IMR-90 (cell line): ENCODE measurements at regions not wholly inside any gene's neighbourhood (a gene's known extent, or its start where the extent isn't known, plus 50 kb on each side); places are given as distances from the start of the nearest gene placed in this dataset.

ENCODE experiments used
- ATAC-seq: fragments of 200-7000 bp; cut with Tn5 transposase; 2 replicates; pipeline ENCODE4 v1.9.1; 2020; ENCODE audit warnings: low read depth, mild to moderate bottlenecking, moderate library complexity
- BruUV-seq: library from RNA; stranded (reverse); fragments of 400-500 nt; replicated peaks from 2 replicates; lab custom pipeline; 2021; lab: Mats Ljungman, UMichigan
- CTCF ChIA-PET: fragments of 300-600 bp; formaldehyde crosslinking; extraction: SDS; loops from one replicate; lab custom pipeline; 2021; ENCODE audit warnings: antibody characterized with exemption; lab: Yijun Ruan, JAX
- POLR2A ChIA-PET: fragments of 300-600 bp; sonication (Branson Sonifier 250); formaldehyde crosslinking; loops from one replicate; lab custom pipeline; 2022; ENCODE audit warnings: antibody characterized with exemption; ENCODE audit not compliant: unreplicated experiment; lab: Charles Lee
- DNase-seq: peaks from one replicate; pipeline ENCODE4 v3.0.0; 2013
- H2AFZ ChIP-seq: replicated peaks from 2 replicates; pipeline ENCODE3; 2013; ENCODE audit warnings: low read length, mild to moderate bottlenecking; ENCODE audit not compliant: poor library complexity
- H2AK5ac ChIP-seq: 2 replicates; pipeline ENCODE4 v1.6.1; 2013; ENCODE audit warnings: low read depth, low read length, inconsistent platforms
- H2AK9ac ChIP-seq: replicated peaks from 2 replicates; pipeline ENCODE3; 2013; ENCODE audit warnings: mild to moderate bottlenecking, low read depth, low read length, moderate library complexity; ENCODE audit not compliant: poor library complexity
- H2BK120ac ChIP-seq: 2 replicates; pipeline ENCODE4 v1.6.1; 2013; ENCODE audit warnings: low read depth, low read length, inconsistent platforms
- H2BK15ac ChIP-seq: 3 replicates; pipeline ENCODE4 v1.6.1; 2013; ENCODE audit warnings: low read depth, low read length, inconsistent platforms
- H2BK20ac ChIP-seq: 2 replicates; pipeline ENCODE4 v1.6.1; 2013; ENCODE audit warnings: low read depth, mild to moderate bottlenecking, inconsistent platforms, low read length, moderate library complexity
- H2BK5ac ChIP-seq: 2 replicates; pipeline ENCODE4 v1.6.1; 2013; ENCODE audit warnings: mild to moderate bottlenecking, low read depth, low read length, inconsistent platforms; ENCODE audit not compliant: poor library complexity, severe bottlenecking
- H3K14ac ChIP-seq: replicated peaks from 2 replicates; pipeline ENCODE4 v1.6.1; 2013; ENCODE audit warnings: low read depth, low read length, inconsistent platforms
- H3K18ac ChIP-seq: 2 replicates; pipeline ENCODE4 v1.6.1; 2013; ENCODE audit warnings: low read depth, low read length, control low read depth
- H3K23ac ChIP-seq: 2 replicates; pipeline ENCODE4 v1.6.1; 2013; ENCODE audit warnings: low read depth, low read length, inconsistent platforms
- H3K27ac ChIP-seq: 2 replicates; pipeline ENCODE4 v1.5.1; 2013; ENCODE audit warnings: mild to moderate bottlenecking, control low read depth, low read length; ENCODE audit not compliant: insufficient read depth
- H3K27me3 ChIP-seq: 2 replicates; pipeline ENCODE4 v1.6.1; 2013; ENCODE audit warnings: low read length; ENCODE audit not compliant: control insufficient read depth, insufficient read depth
- H3K36me3 ChIP-seq: 2 replicates; pipeline ENCODE4 v1.6.1; 2013; ENCODE audit warnings: low read length, mixed read lengths; ENCODE audit not compliant: control insufficient read depth, insufficient read depth
- H3K4ac ChIP-seq: 2 replicates; pipeline ENCODE4 v1.6.1; 2013; ENCODE audit warnings: low read depth, low read length, inconsistent platforms
- H3K4me1 ChIP-seq: 2 replicates; pipeline ENCODE4 v1.6.1; 2013; ENCODE audit warnings: low read length, mixed read lengths; ENCODE audit not compliant: control insufficient read depth, insufficient read depth
- H3K4me2 ChIP-seq: 2 replicates; pipeline ENCODE4 v1.6.1; 2013; ENCODE audit warnings: low read depth, mild to moderate bottlenecking, control low read depth, low read length, moderate library complexity
- H3K4me3 ChIP-seq: 2 replicates; pipeline ENCODE4 v1.5.1; 2013; ENCODE audit warnings: low read depth, mild to moderate bottlenecking, control low read depth, low read length, moderate library complexity; ENCODE audit not compliant: insufficient read depth
- H3K56ac ChIP-seq: 2 replicates; pipeline ENCODE4 v1.6.1; 2013; ENCODE audit warnings: low read length, inconsistent platforms; ENCODE audit not compliant: insufficient read depth; ENCODE audit errors: extremely low read depth
- H3K79me1 ChIP-seq, 2 experiments: 2 replicates each; pipeline ENCODE4 v1.6.1; 2013; ENCODE audit warnings: low read length in 2 of 2, inconsistent platforms in 1 of 2, low read depth in 1 of 2
- H3K9ac ChIP-seq: 2 replicates; pipeline ENCODE4 v1.6.1; 2013; ENCODE audit warnings: low read depth, low read length, control low read depth
- H3K9me1 ChIP-seq: 2 replicates; pipeline ENCODE4 v1.6.1; 2013; ENCODE audit warnings: low read length, inconsistent platforms; ENCODE audit not compliant: insufficient read depth
- H3K9me3 ChIP-seq: 2 replicates; pipeline ENCODE4 v1.6.1; 2013; ENCODE audit warnings: low read length; ENCODE audit not compliant: control insufficient read depth, insufficient read depth
- H4K20me1 ChIP-seq: 2 replicates; pipeline ENCODE4 v1.6.1; 2013; ENCODE audit warnings: low read length, inconsistent platforms; ENCODE audit not compliant: insufficient read depth
- H4K5ac ChIP-seq: 2 replicates; pipeline ENCODE4 v1.6.1; 2013; ENCODE audit warnings: mild to moderate bottlenecking, low read depth, low read length, control low read depth
- H4K8ac ChIP-seq, 2 experiments: 2 replicates each; pipeline ENCODE4 v1.6.1; 2013; ENCODE audit warnings: low read depth in 2 of 2, low read length in 2 of 2, control low read depth in 1 of 2, inconsistent platforms in 1 of 2
- H4K91ac ChIP-seq: 2 replicates; pipeline ENCODE4 v1.6.1; 2013; ENCODE audit warnings: low read depth, low read length, inconsistent platforms; ENCODE audit not compliant: insufficient read depth
- BHLHE40 ChIP-seq: fragments of 150-350 bp; IDR thresholded peaks from 2 replicates; pipeline ENCODE4 v1.6.1; 2016; ENCODE audit warnings: mild to moderate bottlenecking, low read depth, low read length
- CEBPB ChIP-seq: IDR thresholded peaks from 2 replicates; pipeline ENCODE4 v1.6.1; 2012; ENCODE audit warnings: low read depth, low read length, improper control_type of control experiment
- CHD1 ChIP-seq: IDR thresholded peaks from 2 replicates; pipeline ENCODE4 v1.6.1; 2012; ENCODE audit warnings: low read depth, low read length, improper control_type of control experiment
- FOS ChIP-seq: fragments of 150-350 bp; IDR thresholded peaks from 2 replicates; pipeline ENCODE4 v1.6.1; 2016; ENCODE audit warnings: low read depth, low read length
- MAFK ChIP-seq: IDR thresholded peaks from 2 replicates; pipeline ENCODE4 v1.6.1; 2012; ENCODE audit warnings: low read depth, low read length, improper control_type of control experiment
- MAZ ChIP-seq: IDR thresholded peaks from 2 replicates; pipeline ENCODE4 v1.6.1; 2012; ENCODE audit warnings: low read depth, mild to moderate bottlenecking, low read length, improper control_type of control experiment, moderate library complexity, borderline replicate concordance
- NFE2L2 ChIP-seq: fragments of 150-350 bp; IDR thresholded peaks from 2 replicates; pipeline ENCODE4 v1.6.1; 2016; ENCODE audit warnings: low read depth, mild to moderate bottlenecking, low read length
- POLR2A ChIP-seq: IDR thresholded peaks from 2 replicates; pipeline ENCODE4 v1.6.1; 2012; ENCODE audit warnings: mild to moderate bottlenecking, low read depth, low read length
- RAD21 ChIP-seq: IDR thresholded peaks from 2 replicates; pipeline ENCODE4 v1.6.1; 2012; ENCODE audit warnings: low read length, improper control_type of control experiment
- RCOR1 ChIP-seq: IDR thresholded peaks from 2 replicates; pipeline ENCODE4 v1.6.1; 2012; ENCODE audit warnings: mild to moderate bottlenecking, low read length, improper control_type of control experiment; ENCODE audit not compliant: insufficient replicate concordance
- RFX5 ChIP-seq: IDR thresholded peaks from 2 replicates; pipeline ENCODE4 v1.8.0; 2012; ENCODE audit warnings: low read depth, mild to moderate bottlenecking, low read length, moderate library complexity
- WGBS, 2 experiments: methylation state at CpG; one replicate each; pipeline versions ENCODE4 v1.1.5 to v1.1.7; 2013; ENCODE audit warnings: missing lambda C conversion rate in 2 of 2; ENCODE audit not compliant: insufficient read length in 1 of 2; ENCODE audit errors: extremely low coverage in 2 of 2; 5-methylcytosine and 5-hydroxymethylcytosine counted together
- dilution Hi-C: fragments of 300-500 bp; cut with HindIII; formaldehyde crosslinking; loops from one replicate; pipeline ENCODE4 v1.14.3; 2018; ENCODE audit warnings: low sequenced_read_pairs; ENCODE audit not compliant: unreplicated experiment
- in situ Hi-C: fragments of 300-500 bp; cut with MboI; formaldehyde crosslinking; loops from 3 replicates; pipeline ENCODE4 v1.14.3; 2019; ENCODE audit warnings: low sequenced_read_pairs, inconsistent platforms, mixed read lengths
- intact Hi-C: fragments of 100-400 bp; cut with micrococcal nuclease; formaldehyde crosslinking; loops from 2 replicates; pipeline ENCODE4 v1.10.0; 2022
- TF ChIP-seq, protein P1 (sequence below): fragments of 150-350 bp; IDR thresholded peaks from 2 replicates; pipeline ENCODE4 v1.6.1; 2016; ENCODE audit warnings: low read depth, mild to moderate bottlenecking, low read length, moderate library complexity, borderline replicate concordance
- TF ChIP-seq, protein P2 (sequence below): fragments of 150-350 bp; IDR thresholded peaks from 2 replicates; pipeline ENCODE4 v1.6.1; 2017; ENCODE audit warnings: mild to moderate bottlenecking, antibody characterized with exemption, low read length, low read depth

DNA sequence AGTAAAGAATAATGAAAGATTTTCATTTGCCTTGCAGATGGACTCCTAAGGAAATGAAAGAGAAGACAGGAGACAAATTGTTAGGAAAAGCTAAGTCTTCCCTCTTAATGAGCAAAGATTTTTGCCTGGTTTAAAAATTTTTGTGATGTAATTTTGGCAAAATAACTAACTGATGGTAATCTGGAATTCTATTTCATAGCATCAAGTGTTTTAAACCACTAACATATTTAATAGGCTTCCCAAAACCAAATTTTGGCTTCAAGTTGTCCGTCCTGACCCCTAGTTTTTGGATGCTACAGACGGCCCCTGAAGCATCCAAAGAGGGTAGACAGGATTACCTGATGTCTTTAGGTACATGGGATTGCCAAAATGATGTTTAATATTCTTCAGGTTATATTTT lies 124.3 kb downstream of the TPBG start:
- DNase-seq, result no peak
- dilution Hi-C loops (no loop called here), in situ Hi-C loops (no loop called here), intact Hi-C loops (no loop called here)
- no peak overlapping the region for H3K27ac ChIP-seq
- ChIA-PET CTCF (no interaction called here), POLR2A (no interaction called here)
- H2BK20ac ChIP-seq, result no peak overlapping the region
- no peak overlapping the region for H2BK120ac ChIP-seq
- no peak overlapping the region for H2AK5ac ChIP-seq
- H3K27me3 ChIP-seq, result no peaks in the 10 kb centered on the region; the same call in 1 of the 2 replicates
- H3K4me3 ChIP-seq, result no peak overlapping the region
- H3K14ac ChIP-seq, result no peak overlapping the region
- no peaks in the 10 kb centered on the region for H3K79me1 ChIP-seq
- no peaks in the 10 kb centered on the region for H4K20me1 ChIP-seq
- no peak overlapping the region for H4K91ac ChIP-seq
- no peaks in the 10 kb centered on the region for H3K9me1 ChIP-seq
- no peak overlapping the region for H2AFZ ChIP-seq
- no peak overlapping the region for H3K9ac ChIP-seq
- H3K36me3 ChIP-seq, result no peaks in the 10 kb centered on the region
- peaks cover 10% of the 10 kb centered on the region for H3K9me3 ChIP-seq
- no peak overlapping the region for H3K4ac ChIP-seq
- no peak overlapping the region for H2BK5ac ChIP-seq
- H3K18ac ChIP-seq, result no peak overlapping the region
- H4K8ac ChIP-seq, result no peak overlapping the region
- no peak overlapping the region for H2AK9ac ChIP-seq
- no peaks in the 10 kb centered on the region for H3K4me1 ChIP-seq
- H3K4me2 ChIP-seq, result no peak overlapping the region
- no peak overlapping the region for H2BK15ac ChIP-seq
- WGBS, 2 experiments, result no CpG with 5 or more reads among the region's 2 CpGs
- BruUV-seq, result no TSS peak
- H4K5ac ChIP-seq, result no peak overlapping the region
- no peak overlapping the region for H3K23ac ChIP-seq
- ATAC-seq, result no peak
- H3K56ac ChIP-seq, result no peak overlapping the region
- TF ChIP-seq MAFK, result no peak
- no peak for TF ChIP-seq NFE2L2
- TF ChIP-seq, protein P1, sequence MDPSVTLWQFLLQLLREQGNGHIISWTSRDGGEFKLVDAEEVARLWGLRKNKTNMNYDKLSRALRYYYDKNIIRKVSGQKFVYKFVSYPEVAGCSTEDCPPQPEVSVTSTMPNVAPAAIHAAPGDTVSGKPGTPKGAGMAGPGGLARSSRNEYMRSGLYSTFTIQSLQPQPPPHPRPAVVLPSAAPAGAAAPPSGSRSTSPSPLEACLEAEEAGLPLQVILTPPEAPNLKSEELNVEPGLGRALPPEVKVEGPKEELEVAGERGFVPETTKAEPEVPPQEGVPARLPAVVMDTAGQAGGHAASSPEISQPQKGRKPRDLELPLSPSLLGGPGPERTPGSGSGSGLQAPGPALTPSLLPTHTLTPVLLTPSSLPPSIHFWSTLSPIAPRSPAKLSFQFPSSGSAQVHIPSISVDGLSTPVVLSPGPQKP, result no peak
- no peak for TF ChIP-seq CHD1
- no peak for TF ChIP-seq RAD21
- TF ChIP-seq POLR2A, result no peak
- TF ChIP-seq BHLHE40, result no peak
- TF ChIP-seq RFX5, result no peak
- TF ChIP-seq MAZ, result no peak
- TF ChIP-seq CEBPB, result no peak
- TF ChIP-seq FOS, result no peak
- TF ChIP-seq, protein P2, sequence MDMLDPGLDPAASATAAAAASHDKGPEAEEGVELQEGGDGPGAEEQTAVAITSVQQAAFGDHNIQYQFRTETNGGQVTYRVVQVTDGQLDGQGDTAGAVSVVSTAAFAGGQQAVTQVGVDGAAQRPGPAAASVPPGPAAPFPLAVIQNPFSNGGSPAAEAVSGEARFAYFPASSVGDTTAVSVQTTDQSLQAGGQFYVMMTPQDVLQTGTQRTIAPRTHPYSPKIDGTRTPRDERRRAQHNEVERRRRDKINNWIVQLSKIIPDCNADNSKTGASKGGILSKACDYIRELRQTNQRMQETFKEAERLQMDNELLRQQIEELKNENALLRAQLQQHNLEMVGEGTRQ, result no peak
- TF ChIP-seq RCOR1, result no peak
